Lung (tissue), 11 donors: ENCODE measurements at regions not wholly inside any gene's neighbourhood (a gene's known extent, or its start where the extent isn't known, plus 50 kb on each side); places are given as distances from the start of the nearest gene placed in this dataset.

ENCODE experiments used
- ATAC-seq: fragments of 200-7000 bp; cut with Tn5 transposase; one replicate; pipeline ENCODE4 v1.9.1; 2020; ENCODE audit warnings: moderate number of reproducible peaks; ENCODE audit not compliant: insufficient read depth, low FRiP score
- DNase-seq, 3 donors: peaks; one replicate each; pipeline ENCODE4 v3.0.0-alpha.2; 2013 to 2017
- H3K27ac ChIP-seq, 2 donors: one replicate each; pipeline ENCODE4 v1.5.1; 2013; ENCODE audit warnings: mild to moderate bottlenecking in 2 of 2, moderate library complexity in 2 of 2, control low read depth in 1 of 2, inconsistent platforms in 1 of 2, low read depth in 1 of 2, low read length in 1 of 2
- H3K27me3 ChIP-seq, 3 donors: one replicate each; pipeline ENCODE4 v1.5.1; 2013; ENCODE audit warnings: low read length in 2 of 3; ENCODE audit not compliant: control insufficient read depth in 3 of 3, insufficient read depth in 3 of 3
- H3K36me3 ChIP-seq, 4 donors: one replicate each; pipeline ENCODE4 v1.5.1; 2013; ENCODE audit warnings: low read length in 4 of 4, mild to moderate bottlenecking in 1 of 4, moderate library complexity in 1 of 4; ENCODE audit not compliant: control insufficient read depth in 4 of 4, insufficient read depth in 4 of 4
- H3K4me1 ChIP-seq, 5 donors: one replicate each; pipeline ENCODE4 v1.5.1; 2013; ENCODE audit warnings: low read length in 5 of 5, mild to moderate bottlenecking in 2 of 5, moderate library complexity in 1 of 5; ENCODE audit not compliant: control insufficient read depth in 5 of 5, insufficient read depth in 5 of 5
- H3K4me3 ChIP-seq: one replicate; pipeline ENCODE4 v1.5.1; 2013; ENCODE audit warnings: mild to moderate bottlenecking, control low read depth, moderate library complexity
- H3K9ac ChIP-seq, 2 donors: one replicate each; pipeline ENCODE4 v1.5.1; 2013; ENCODE audit warnings: low read length in 2 of 2, control low read depth in 1 of 2; ENCODE audit not compliant: insufficient read depth in 1 of 2
- H3K9me3 ChIP-seq, 4 donors: one replicate each; pipeline ENCODE4 v1.5.1; 2013; ENCODE audit warnings: low read length in 3 of 4, mild to moderate bottlenecking in 1 of 4, moderate library complexity in 1 of 4; ENCODE audit not compliant: control insufficient read depth in 4 of 4, insufficient read depth in 3 of 4
- WGBS, 2 donors: extraction: QIAGEN DNeasy Blood & Tissue Kit; methylation state at CpG; one replicate each; pipeline ENCODE4 v1.1.7; 2013; 5-methylcytosine and 5-hydroxymethylcytosine counted together
- TF ChIP-seq, protein P1 (sequence below): IDR thresholded peaks from 2 replicates; pipeline ENCODE4 v1.5.1; 2012; ENCODE audit warnings: mild to moderate bottlenecking; ENCODE audit errors: control extremely low read depth, extremely low read depth
- donor health status: control.
- donor health status: control.
- donor health status: Bipolar disorder and iron deficiency.
- donor health status: healthy.
- donor health status: DM: yes; HTN: yes; CAD: no.

- Histone ChIP-seq H3K27ac (no peak overlapping the region), H3K9me3 (no peaks in the 10 kb centered on the region), H3K9ac (no peak overlapping the region), H3K36me3 (no peaks in the 10 kb centered on the region), H3K4me3 (no peak overlapping the region), H3K4me1 (peaks cover 0 to 31% (median 4%) of the 10 kb centered on the region in 5 donors), H3K27me3 (no peaks in the 10 kb centered on the region)
- TF ChIP-seq, protein P1, sequence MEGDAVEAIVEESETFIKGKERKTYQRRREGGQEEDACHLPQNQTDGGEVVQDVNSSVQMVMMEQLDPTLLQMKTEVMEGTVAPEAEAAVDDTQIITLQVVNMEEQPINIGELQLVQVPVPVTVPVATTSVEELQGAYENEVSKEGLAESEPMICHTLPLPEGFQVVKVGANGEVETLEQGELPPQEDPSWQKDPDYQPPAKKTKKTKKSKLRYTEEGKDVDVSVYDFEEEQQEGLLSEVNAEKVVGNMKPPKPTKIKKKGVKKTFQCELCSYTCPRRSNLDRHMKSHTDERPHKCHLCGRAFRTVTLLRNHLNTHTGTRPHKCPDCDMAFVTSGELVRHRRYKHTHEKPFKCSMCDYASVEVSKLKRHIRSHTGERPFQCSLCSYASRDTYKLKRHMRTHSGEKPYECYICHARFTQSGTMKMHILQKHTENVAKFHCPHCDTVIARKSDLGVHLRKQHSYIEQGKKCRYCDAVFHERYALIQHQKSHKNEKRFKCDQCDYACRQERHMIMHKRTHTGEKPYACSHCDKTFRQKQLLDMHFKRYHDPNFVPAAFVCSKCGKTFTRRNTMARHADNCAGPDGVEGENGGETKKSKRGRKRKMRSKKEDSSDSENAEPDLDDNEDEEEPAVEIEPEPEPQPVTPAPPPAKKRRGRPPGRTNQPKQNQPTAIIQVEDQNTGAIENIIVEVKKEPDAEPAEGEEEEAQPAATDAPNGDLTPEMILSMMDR: no peak
- DNase-seq (no peak), ATAC-seq (no peak)
- WGBS, 2 donors: 79 to 100% methylated on average over 1 of the region's 1 CpG
These were observed 75.1 kb downstream of the LINGO1 start for GRCh38 chr15:77557564-77557963.

- no peak overlapping the region for H3K4me3 ChIP-seq
- no peak for ATAC-seq
- TF ChIP-seq, protein P1: no peak
- no peak overlapping the region for H3K27ac ChIP-seq
- 78 to 81% methylated on average over 10 of the region's 10 CpGs for WGBS, 2 donors
- H3K9ac ChIP-seq: no peak overlapping the region
- DNase-seq: peak; percentile 44 to 65 (median 55)
- H3K36me3 ChIP-seq: no peaks in the 10 kb centered on the region
- peaks cover 0 to 31% (median 4%) of the 10 kb centered on the region in 5 donors for H3K4me1 ChIP-seq
- no peaks in the 10 kb centered on the region for H3K27me3 ChIP-seq
- H3K9me3 ChIP-seq: no peaks in the 10 kb centered on the region
These were observed 75.6 kb downstream of the LINGO1 start for GRCh38 chr15:77557144-77557543.

DNA sequence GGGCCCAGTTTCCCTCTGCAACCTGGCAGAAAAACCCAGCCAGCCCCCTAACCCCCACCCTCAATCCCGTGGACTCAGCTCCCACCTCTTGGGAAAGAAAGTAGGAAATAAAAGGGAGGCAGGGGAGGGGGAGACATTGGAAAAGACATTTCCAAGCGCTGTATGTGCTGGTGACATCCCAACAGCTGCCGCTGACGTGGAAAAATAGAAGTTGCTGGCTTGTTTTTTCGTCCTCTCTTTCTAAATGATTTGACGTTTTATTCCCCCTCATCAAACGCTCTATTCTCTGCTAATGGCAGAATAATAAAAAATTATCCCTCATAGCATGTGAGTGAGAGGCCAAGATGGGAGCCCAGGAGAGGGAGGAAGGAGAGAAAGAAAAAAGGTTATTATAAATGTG is 76.1 kb downstream of the LINGO1 start:
- no peaks in the 10 kb centered on the region for H3K36me3 ChIP-seq
- no peak overlapping the region for H3K27ac ChIP-seq
- peaks cover 0 to 31% (median 4%) of the 10 kb centered on the region in 5 donors for H3K4me1 ChIP-seq
- H3K9ac ChIP-seq: no peak overlapping the region
- ATAC-seq: no peak
- peak in 1 of 3 donors; percentile 51 for DNase-seq
- no peaks in the 10 kb centered on the region for H3K9me3 ChIP-seq
- H3K27me3 ChIP-seq: no peaks in the 10 kb centered on the region
- 92 to 95% methylated on average over 7 of the region's 7 CpGs for WGBS, 2 donors
- H3K4me3 ChIP-seq: no peak overlapping the region
- TF ChIP-seq, protein P1: no peak

DNA sequence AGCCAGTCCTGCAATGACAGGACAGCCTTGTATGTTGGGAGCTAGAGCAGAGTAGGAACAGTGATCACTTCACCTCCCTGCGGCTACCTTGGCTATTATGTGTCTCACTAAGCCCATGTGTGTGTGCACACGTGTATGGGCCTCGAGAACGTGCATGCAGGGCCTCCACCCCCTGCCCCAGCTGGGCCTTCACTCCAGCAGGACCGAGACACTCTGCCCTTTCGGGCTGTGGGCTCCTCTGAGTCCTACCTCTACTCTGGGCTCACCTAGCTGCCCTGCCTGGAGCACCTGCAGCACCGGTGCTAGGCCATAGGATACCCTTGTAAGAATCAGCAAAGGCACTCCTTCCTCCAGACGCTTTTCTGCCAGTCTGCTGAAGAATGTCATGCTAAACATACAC is 77.5 kb downstream of the LINGO1 start:
- no peak overlapping the region for H3K9ac ChIP-seq
- WGBS, 2 donors: 93 to 95% methylated on average over 8 of the region's 8 CpGs
- DNase-seq: no peak
- H3K27me3 ChIP-seq: no peaks in the 10 kb centered on the region
- ATAC-seq: no peak
- peaks cover 0 to 31% (median 4%) of the 10 kb centered on the region in 5 donors for H3K4me1 ChIP-seq
- no peak overlapping the region for H3K27ac ChIP-seq
- H3K4me3 ChIP-seq: no peak overlapping the region
- no peaks in the 10 kb centered on the region for H3K36me3 ChIP-seq
- no peaks in the 10 kb centered on the region for H3K9me3 ChIP-seq
- TF ChIP-seq, protein P1: no peak
